ENCODE measurements at regions not wholly inside any gene's neighbourhood (a gene's known extent, or its start where the extent isn't known, plus 50 kb on each side); places are given as distances from the start of the nearest gene placed in this dataset.

GRCh38 chr5:89351975-89352374 lies 469.0 kb upstream of the MEF2C start:
- CTCF ChIA-PET = no interaction called here
- POLR2A ChIA-PET = no interaction called here
- Mint-ChIP-seq H3K9me3 (no peaks in the 10 kb centered on the region), H3K27ac (no peak overlapping the region), H3K4me3 (no peak overlapping the region), H3K4me1 (no peaks in the 10 kb centered on the region), H3K36me3 (ENCODE audit: low read depth) (no peaks in the 10 kb centered on the region), H3K27me3 (no peaks in the 10 kb centered on the region)
- no peak for DNase-seq

GRCh38 chr5:89351222-89351621 lies 468.2 kb upstream of the MEF2C start:
- H3K9me3 Mint-ChIP-seq = no peaks in the 10 kb centered on the region
- POLR2A ChIA-PET = no interaction called here

GRCh38 chr5:89350684-89351083 lies 467.7 kb upstream of the MEF2C start:
- DNase-seq = no peak
- H3K4me3 Mint-ChIP-seq = no peak overlapping the region
- POLR2A ChIA-PET = no interaction called here

More at GRCh38 chr5:89351222-89351621, 468.2 kb upstream of the MEF2C start:
- no peaks in the 10 kb centered on the region for H3K4me1 Mint-ChIP-seq
- no peaks in the 10 kb centered on the region for H3K36me3 Mint-ChIP-seq (ENCODE audit: low read depth)
- CTCF ChIA-PET = no interaction called here
- H3K27ac Mint-ChIP-seq = no peak overlapping the region
- no peak overlapping the region for H3K4me3 Mint-ChIP-seq
- no peaks in the 10 kb centered on the region for H3K27me3 Mint-ChIP-seq
- DNase-seq = no peak

GRCh38 chr5:89349246-89349980 lies 466.4 kb upstream of the MEF2C start:
- POLR2A ChIA-PET = no interaction called here
- CTCF ChIA-PET = no interaction called here
- Mint-ChIP-seq H3K27me3 (no peaks in the 10 kb centered on the region), H3K4me3 (no peak overlapping the region), H3K27ac (no peak overlapping the region), H3K9me3 (no peaks in the 10 kb centered on the region), H3K36me3 (ENCODE audit: low read depth) (no peaks in the 10 kb centered on the region), H3K4me1 (no peaks in the 10 kb centered on the region)
- DNase-seq = no peak

More at GRCh38 chr5:89350684-89351083, 467.7 kb upstream of the MEF2C start:
- no peak overlapping the region for H3K27ac Mint-ChIP-seq
- CTCF ChIA-PET = no interaction called here
- H3K27me3 Mint-ChIP-seq = no peaks in the 10 kb centered on the region
- no peaks in the 10 kb centered on the region for H3K36me3 Mint-ChIP-seq (ENCODE audit: low read depth)
- H3K4me1 Mint-ChIP-seq = no peaks in the 10 kb centered on the region
- no peaks in the 10 kb centered on the region for H3K9me3 Mint-ChIP-seq

- DNase-seq = no peak
- Mint-ChIP-seq H3K9me3 (no peaks in the 10 kb centered on the region), H3K4me3 (no peak overlapping the region), H3K27ac (no peak overlapping the region), H3K27me3 (no peaks in the 10 kb centered on the region), H3K4me1 (no peaks in the 10 kb centered on the region), H3K36me3 (ENCODE audit: low read depth) (no peaks in the 10 kb centered on the region)
- ChIA-PET CTCF (no interaction called here), POLR2A (no interaction called here)
Observed at GRCh38 chr5:89346573-89346972, 463.6 kb upstream of the MEF2C start.

- no peak overlapping the region for H3K27ac Mint-ChIP-seq
- ChIA-PET CTCF (no interaction called here), POLR2A (no interaction called here)
- no peak overlapping the region for H3K4me3 Mint-ChIP-seq
- no peaks in the 10 kb centered on the region for H3K27me3 Mint-ChIP-seq
- no peaks in the 10 kb centered on the region for H3K36me3 Mint-ChIP-seq (ENCODE audit: low read depth)
- H3K4me1 Mint-ChIP-seq = no peaks in the 10 kb centered on the region
- H3K9me3 Mint-ChIP-seq = no peaks in the 10 kb centered on the region
- DNase-seq = no peak
Observed at GRCh38 chr5:89343666-89344065, 460.7 kb upstream of the MEF2C start.

- H3K27ac Mint-ChIP-seq = no peak overlapping the region
- ChIA-PET POLR2A (no interaction called here), CTCF (no interaction called here)
- H3K9me3 Mint-ChIP-seq = no peaks in the 10 kb centered on the region
- no peak overlapping the region for H3K4me3 Mint-ChIP-seq
- no peaks in the 10 kb centered on the region for H3K36me3 Mint-ChIP-seq (ENCODE audit: low read depth)
- no peak for DNase-seq
- no peaks in the 10 kb centered on the region for H3K4me1 Mint-ChIP-seq
- H3K27me3 Mint-ChIP-seq = no peaks in the 10 kb centered on the region
Observed at GRCh38 chr5:89342106-89342876, 459.3 kb upstream of the MEF2C start.

GRCh38 chr5:89338935-89339334 lies 456.0 kb upstream of the MEF2C start:
- ChIA-PET POLR2A (no interaction called here), CTCF (no interaction called here)
- H3K4me1 Mint-ChIP-seq = no peaks in the 10 kb centered on the region

GRCh38 chr5:89336111-89336510 lies 453.1 kb upstream of the MEF2C start:
- H3K9me3 Mint-ChIP-seq = no peaks in the 10 kb centered on the region
- ChIA-PET POLR2A (no interaction called here), CTCF (no interaction called here)
- H3K4me3 Mint-ChIP-seq = no peak overlapping the region
- DNase-seq = no peak
- no peak overlapping the region for H3K27ac Mint-ChIP-seq
- H3K4me1 Mint-ChIP-seq = no peaks in the 10 kb centered on the region
- H3K36me3 Mint-ChIP-seq (ENCODE audit: low read depth) = no peaks in the 10 kb centered on the region
- H3K27me3 Mint-ChIP-seq = no peaks in the 10 kb centered on the region

More at GRCh38 chr5:89338935-89339334, 456.0 kb upstream of the MEF2C start:
- H3K27ac Mint-ChIP-seq = no peak overlapping the region
- no peaks in the 10 kb centered on the region for H3K27me3 Mint-ChIP-seq
- H3K9me3 Mint-ChIP-seq = no peaks in the 10 kb centered on the region
- no peak overlapping the region for H3K4me3 Mint-ChIP-seq
- no peak for DNase-seq
- H3K36me3 Mint-ChIP-seq (ENCODE audit: low read depth) = no peaks in the 10 kb centered on the region

GRCh38 chr5:89330140-89330539 lies 447.2 kb upstream of the MEF2C start:
- Mint-ChIP-seq H3K4me1 (no peaks in the 10 kb centered on the region), H3K4me3 (no peak overlapping the region), H3K36me3 (ENCODE audit: low read depth) (no peaks in the 10 kb centered on the region), H3K9me3 (no peaks in the 10 kb centered on the region), H3K27me3 (no peaks in the 10 kb centered on the region), H3K27ac (no peak overlapping the region)
- CTCF ChIA-PET = no interaction called here
- POLR2A ChIA-PET = no interaction called here
- DNase-seq = no peak

GRCh38 chr5:89327608-89328007 lies 444.6 kb upstream of the MEF2C start:
- POLR2A ChIA-PET = no interaction called here
- Mint-ChIP-seq H3K27me3 (no peaks in the 10 kb centered on the region), H3K4me3 (no peak overlapping the region), H3K4me1 (no peaks in the 10 kb centered on the region), H3K27ac (no peak overlapping the region), H3K36me3 (ENCODE audit: low read depth) (no peaks in the 10 kb centered on the region), H3K9me3 (no peaks in the 10 kb centered on the region)
- CTCF ChIA-PET = no interaction called here
- DNase-seq = no peak

GRCh38 chr5:89324990-89325389 lies 442.0 kb upstream of the MEF2C start:
- no peaks in the 10 kb centered on the region for H3K4me1 Mint-ChIP-seq
- CTCF ChIA-PET = no interaction called here
- no peaks in the 10 kb centered on the region for H3K9me3 Mint-ChIP-seq
- H3K36me3 Mint-ChIP-seq (ENCODE audit: low read depth) = no peaks in the 10 kb centered on the region
- H3K27ac Mint-ChIP-seq = no peak overlapping the region
- no peak overlapping the region for H3K4me3 Mint-ChIP-seq
- H3K27me3 Mint-ChIP-seq = no peaks in the 10 kb centered on the region
- POLR2A ChIA-PET = no interaction called here
- DNase-seq = no peak

GRCh38 chr5:89320421-89321277 lies 437.7 kb upstream of the MEF2C start:
- H3K36me3 Mint-ChIP-seq (ENCODE audit: low read depth) = no peaks in the 10 kb centered on the region
- no peaks in the 10 kb centered on the region for H3K4me1 Mint-ChIP-seq
- peaks cover 3% of the 10 kb centered on the region for H3K9me3 Mint-ChIP-seq
- CTCF ChIA-PET = no interaction called here
- DNase-seq = no peak
- no peaks in the 10 kb centered on the region for H3K27me3 Mint-ChIP-seq
- H3K27ac Mint-ChIP-seq = no peak overlapping the region
- POLR2A ChIA-PET = no interaction called here
- no peak overlapping the region for H3K4me3 Mint-ChIP-seq
